HL-60 (cell line): ENCODE measurements at regions not wholly inside any gene's neighbourhood (a gene's known extent, or its start where the extent isn't known, plus 50 kb on each side); places are given as distances from the start of the nearest gene placed in this dataset.
"Not testable (repeated sequence)": the region's sequence is repeated elsewhere in the genome, so short reads cannot be mapped to it uniquely, and the experiment has no call there.

Experiments used
- DNase-seq, 2 experiments: peaks; one replicate each; pipeline ENCODE4 v3.0.0-alpha.2; 2010 to 2020; ENCODE audit warnings: low read depth in 1 of 2, low spot score in 1 of 2
- H3K27ac ChIP-seq: fragments of 250-450 bp; sonication (Bioruptor Pico); replicated peaks from 2 replicates; pipeline ENCODE4 v1.5.1; 2020; ENCODE audit warnings: mild to moderate bottlenecking, moderate library complexity
- H3K27me3 ChIP-seq: fragments of 250-450 bp; sonication (Bioruptor Pico); 2 replicates; pipeline ENCODE4 v1.5.1; 2021; ENCODE audit warnings: mild to moderate bottlenecking, moderate library complexity; ENCODE audit not compliant: insufficient read depth, poor library complexity, severe bottlenecking
- H3K4me3 ChIP-seq: replicated peaks from 2 replicates; pipeline ENCODE4 v1.5.1; 2011; ENCODE audit warnings: mild to moderate bottlenecking, control low read depth, low read length; ENCODE audit not compliant: insufficient read depth
- GABPA ChIP-seq: IDR thresholded peaks from 2 replicates; pipeline ENCODE4 v1.6.1; 2012; ENCODE audit warnings: low read depth
- POLR2AphosphoS5 ChIP-seq: IDR thresholded peaks from 2 replicates; pipeline ENCODE4 v1.6.1; 2012; ENCODE audit warnings: low read depth
- SPI1 ChIP-seq: IDR thresholded peaks from 2 replicates; pipeline ENCODE4 v1.6.1; 2012; ENCODE audit warnings: low read depth, mild to moderate bottlenecking, borderline replicate concordance
- TF ChIP-seq, protein P1 (sequence below): IDR thresholded peaks from one replicate; pipeline ENCODE4 v1.5.1; 2011; ENCODE audit warnings: low read length, control low read depth, inconsistent platforms; ENCODE audit not compliant: insufficient read depth
- TF ChIP-seq, protein P2 (sequence below): IDR thresholded peaks from 2 replicates; pipeline ENCODE4 v1.6.1; 2012; ENCODE audit warnings: low read depth; ENCODE audit not compliant: insufficient replicate concordance

DNA sequence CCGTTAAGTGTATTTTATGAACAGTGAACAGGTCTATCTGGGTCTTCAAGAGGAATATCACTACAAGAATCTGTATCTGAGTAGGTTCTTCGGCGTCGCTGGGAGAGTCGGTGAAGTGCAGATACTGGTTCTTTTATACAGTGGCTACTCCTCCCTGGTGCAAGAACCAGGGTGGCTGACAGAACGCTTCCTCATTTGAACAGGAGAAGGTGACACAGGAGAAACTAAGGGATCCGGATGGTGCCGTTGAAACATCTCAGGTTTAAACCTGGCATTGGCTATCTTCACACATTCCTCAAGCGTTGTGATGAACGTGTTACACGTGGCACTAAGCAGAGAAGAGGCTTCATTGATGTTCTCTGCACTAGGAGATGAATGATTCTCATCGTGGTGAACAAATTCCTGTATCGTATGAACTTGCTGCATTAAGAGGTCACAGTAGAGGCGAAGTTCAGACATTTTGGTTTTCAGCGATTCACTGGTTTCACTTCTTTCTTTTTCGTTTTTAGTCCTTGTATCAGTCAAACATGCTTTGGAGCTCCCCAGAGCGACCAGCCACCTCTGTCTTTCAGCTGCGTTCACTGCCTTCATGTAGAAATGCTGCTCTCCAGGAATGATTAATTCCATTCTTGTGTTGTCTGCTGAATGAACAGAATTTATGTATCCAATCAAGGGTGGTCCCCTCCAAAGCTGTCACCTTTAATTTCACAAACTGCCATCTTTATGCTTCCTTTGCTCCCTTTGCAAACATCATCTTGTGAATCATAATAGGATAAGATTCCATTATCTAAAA, 54.6 kb upstream of the CEACAM21 start:
- H3K27me3 ChIP-seq, result peaks cover 11% of the 10 kb centered on the region
- H3K27ac ChIP-seq, result not testable (repeated sequence)
- H3K4me3 ChIP-seq, result peak overlapping the region; percentile 26; the same call in 1 of the 2 replicates
- DNase-seq, result peak in 1 of 2 experiments; percentile 59
- TF ChIP-seq SPI1, result peak; percentile 62; the same call in 1 of the 2 replicates

DNA sequence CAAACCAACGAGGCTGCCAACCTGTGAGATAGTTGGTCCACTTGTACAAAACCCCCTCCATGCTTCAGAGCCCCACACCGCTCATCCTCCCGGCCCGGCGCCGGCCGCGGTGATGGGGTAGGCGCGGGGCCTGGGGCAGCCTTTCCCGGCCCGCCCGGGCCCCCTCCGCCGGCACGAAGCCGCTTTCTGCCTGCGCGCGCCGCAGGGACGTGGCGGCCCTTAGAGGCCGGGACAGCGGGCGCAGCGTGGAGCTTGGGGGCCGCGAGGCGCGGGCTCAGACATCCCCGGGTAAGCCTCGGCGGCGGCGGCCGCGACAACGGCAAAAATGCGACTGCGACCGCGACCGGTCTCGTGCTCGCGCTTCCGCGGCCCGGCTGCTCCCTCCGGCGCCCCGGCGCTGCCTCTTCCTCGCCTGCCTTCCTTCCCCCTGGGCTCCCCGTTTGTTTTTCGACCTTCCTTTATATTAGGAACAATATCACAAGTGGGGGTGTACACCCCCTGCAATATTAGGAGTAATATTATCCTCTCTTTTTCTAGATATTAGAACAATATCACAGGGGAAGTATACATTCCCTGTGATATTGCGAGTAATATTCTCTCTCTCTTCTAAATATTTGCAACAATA, 53.9 kb upstream of the CEACAM21 start:
- H3K4me3 ChIP-seq, result peak overlapping the region; percentile 26
- peaks cover 11% of the 10 kb centered on the region for H3K27me3 ChIP-seq
- TF ChIP-seq, protein P1, sequence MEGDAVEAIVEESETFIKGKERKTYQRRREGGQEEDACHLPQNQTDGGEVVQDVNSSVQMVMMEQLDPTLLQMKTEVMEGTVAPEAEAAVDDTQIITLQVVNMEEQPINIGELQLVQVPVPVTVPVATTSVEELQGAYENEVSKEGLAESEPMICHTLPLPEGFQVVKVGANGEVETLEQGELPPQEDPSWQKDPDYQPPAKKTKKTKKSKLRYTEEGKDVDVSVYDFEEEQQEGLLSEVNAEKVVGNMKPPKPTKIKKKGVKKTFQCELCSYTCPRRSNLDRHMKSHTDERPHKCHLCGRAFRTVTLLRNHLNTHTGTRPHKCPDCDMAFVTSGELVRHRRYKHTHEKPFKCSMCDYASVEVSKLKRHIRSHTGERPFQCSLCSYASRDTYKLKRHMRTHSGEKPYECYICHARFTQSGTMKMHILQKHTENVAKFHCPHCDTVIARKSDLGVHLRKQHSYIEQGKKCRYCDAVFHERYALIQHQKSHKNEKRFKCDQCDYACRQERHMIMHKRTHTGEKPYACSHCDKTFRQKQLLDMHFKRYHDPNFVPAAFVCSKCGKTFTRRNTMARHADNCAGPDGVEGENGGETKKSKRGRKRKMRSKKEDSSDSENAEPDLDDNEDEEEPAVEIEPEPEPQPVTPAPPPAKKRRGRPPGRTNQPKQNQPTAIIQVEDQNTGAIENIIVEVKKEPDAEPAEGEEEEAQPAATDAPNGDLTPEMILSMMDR, result no peak
- TF ChIP-seq POLR2AphosphoS5 (no peak), GABPA (no peak), SPI1 (no peak)
- TF ChIP-seq, protein P2, sequence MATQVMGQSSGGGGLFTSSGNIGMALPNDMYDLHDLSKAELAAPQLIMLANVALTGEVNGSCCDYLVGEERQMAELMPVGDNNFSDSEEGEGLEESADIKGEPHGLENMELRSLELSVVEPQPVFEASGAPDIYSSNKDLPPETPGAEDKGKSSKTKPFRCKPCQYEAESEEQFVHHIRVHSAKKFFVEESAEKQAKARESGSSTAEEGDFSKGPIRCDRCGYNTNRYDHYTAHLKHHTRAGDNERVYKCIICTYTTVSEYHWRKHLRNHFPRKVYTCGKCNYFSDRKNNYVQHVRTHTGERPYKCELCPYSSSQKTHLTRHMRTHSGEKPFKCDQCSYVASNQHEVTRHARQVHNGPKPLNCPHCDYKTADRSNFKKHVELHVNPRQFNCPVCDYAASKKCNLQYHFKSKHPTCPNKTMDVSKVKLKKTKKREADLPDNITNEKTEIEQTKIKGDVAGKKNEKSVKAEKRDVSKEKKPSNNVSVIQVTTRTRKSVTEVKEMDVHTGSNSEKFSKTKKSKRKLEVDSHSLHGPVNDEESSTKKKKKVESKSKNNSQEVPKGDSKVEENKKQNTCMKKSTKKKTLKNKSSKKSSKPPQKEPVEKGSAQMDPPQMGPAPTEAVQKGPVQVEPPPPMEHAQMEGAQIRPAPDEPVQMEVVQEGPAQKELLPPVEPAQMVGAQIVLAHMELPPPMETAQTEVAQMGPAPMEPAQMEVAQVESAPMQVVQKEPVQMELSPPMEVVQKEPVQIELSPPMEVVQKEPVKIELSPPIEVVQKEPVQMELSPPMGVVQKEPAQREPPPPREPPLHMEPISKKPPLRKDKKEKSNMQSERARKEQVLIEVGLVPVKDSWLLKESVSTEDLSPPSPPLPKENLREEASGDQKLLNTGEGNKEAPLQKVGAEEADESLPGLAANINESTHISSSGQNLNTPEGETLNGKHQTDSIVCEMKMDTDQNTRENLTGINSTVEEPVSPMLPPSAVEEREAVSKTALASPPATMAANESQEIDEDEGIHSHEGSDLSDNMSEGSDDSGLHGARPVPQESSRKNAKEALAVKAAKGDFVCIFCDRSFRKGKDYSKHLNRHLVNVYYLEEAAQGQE, result no peak
- no peak overlapping the region for H3K27ac ChIP-seq
- no peak for DNase-seq

DNA sequence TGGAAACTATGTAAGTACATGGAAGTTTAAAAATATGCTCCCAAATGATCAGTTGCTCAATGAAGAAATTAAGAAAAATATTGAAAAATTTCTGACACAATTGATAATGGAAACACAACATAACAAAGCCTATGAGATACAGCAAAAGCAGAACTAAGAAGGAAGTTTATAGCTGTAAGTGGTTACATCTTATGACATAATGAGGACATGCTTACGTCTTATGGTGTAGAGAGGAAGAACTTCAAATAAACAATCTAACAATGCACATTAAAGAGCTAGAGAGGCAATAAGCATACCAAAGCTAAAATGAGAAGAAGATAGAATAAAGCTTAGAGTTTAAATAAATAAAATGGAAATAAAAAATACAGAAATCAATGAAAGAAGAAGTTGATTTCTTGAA, 50.0 kb upstream of the CEACAM21 start:
- DNase-seq, result no peak
- peaks cover 4% of the 10 kb centered on the region for H3K27me3 ChIP-seq

More for the DNA sequence above, 50.0 kb upstream of the CEACAM21 start:
- TF ChIP-seq POLR2AphosphoS5, result no peak
- TF ChIP-seq SPI1, result no peak
- TF ChIP-seq, protein P2, result no peak
- TF ChIP-seq, protein P1, result no peak
- no peak for TF ChIP-seq GABPA
- no peak overlapping the region for H3K4me3 ChIP-seq
- no peak overlapping the region for H3K27ac ChIP-seq
